Activated CD4-positive, alpha-beta T cell treated with anti-CD3 and anti-CD28 coated beads, Interleukin-2, amount 10 ng/mL, durations not matched to agents 7 days and 5 days (primary cell): ENCODE measurements at regions not wholly inside any gene's neighbourhood (a gene's known extent, or its start where the extent isn't known, plus 50 kb on each side); places are given as distances from the start of the nearest gene placed in this dataset.

ENCODE experiments used
- CTCF ChIA-PET: fragments of 350-600 bp; sonication (Branson Sonifier 250); formaldehyde crosslinking; loops from one replicate; lab custom pipeline; 2021; ENCODE audit warnings: antibody characterized with exemption; lab: Charles Lee
- POLR2A ChIA-PET: fragments of 350-600 bp; sonication (Branson Sonifier 250); formaldehyde crosslinking; loops from one replicate; lab custom pipeline; 2021; ENCODE audit warnings: antibody characterized with exemption; lab: Charles Lee
- DNase-seq: peaks from one replicate; pipeline ENCODE4 v3.0.0-alpha.2; 2020
- H3K27ac Mint-ChIP-seq: one replicate; pipeline ENCODE4 v1.8.0; 2021; ENCODE audit warnings: mild to moderate bottlenecking, moderate library complexity, mixed read lengths
- H3K27me3 Mint-ChIP-seq: one replicate; pipeline ENCODE4 v1.8.0; 2021; ENCODE audit warnings: mixed read lengths
- H3K36me3 Mint-ChIP-seq: one replicate; pipeline ENCODE4 v1.8.0; 2021; ENCODE audit warnings: low read depth, mixed read lengths
- H3K4me1 Mint-ChIP-seq: one replicate; pipeline ENCODE4 v1.8.0; 2021; ENCODE audit warnings: mixed read lengths
- H3K4me3 Mint-ChIP-seq: one replicate; pipeline ENCODE4 v1.8.0; 2021; ENCODE audit warnings: mild to moderate bottlenecking, moderate library complexity, mixed read lengths
- H3K9me3 Mint-ChIP-seq: one replicate; pipeline ENCODE4 v1.8.0; 2021; ENCODE audit warnings: mixed read lengths

- H3K36me3 Mint-ChIP-seq, result no peaks in the 10 kb centered on the region
- H3K4me3 Mint-ChIP-seq, result no peak overlapping the region
- H3K27ac Mint-ChIP-seq, result no peak overlapping the region
- ChIA-PET POLR2A (no interaction called here), CTCF (no interaction called here)
- DNase-seq, result no peak
- peaks cover 4% of the 10 kb centered on the region for H3K27me3 Mint-ChIP-seq
- H3K9me3 Mint-ChIP-seq, result no peaks in the 10 kb centered on the region
- no peaks in the 10 kb centered on the region for H3K4me1 Mint-ChIP-seq
Observed at GRCh38 chr10:123560301-123561140, 105.6 kb upstream of the GPR26 start.

DNA sequence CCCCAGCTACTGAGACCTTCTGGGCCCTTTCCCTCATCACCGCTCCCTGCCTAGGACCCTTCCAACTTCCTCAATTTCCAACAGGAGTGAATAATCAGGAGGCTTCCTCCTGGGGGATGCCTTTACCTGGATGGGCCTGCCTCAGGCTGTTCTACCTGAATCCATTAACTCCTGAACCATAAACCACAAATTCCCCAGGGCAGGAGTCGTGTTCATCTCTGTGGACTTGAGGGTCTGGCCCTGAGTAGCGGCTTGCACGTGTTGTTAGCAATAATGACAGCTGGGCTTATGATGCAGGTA is 105.1 kb upstream of the GPR26 start:
- no peaks in the 10 kb centered on the region for H3K36me3 Mint-ChIP-seq
- H3K9me3 Mint-ChIP-seq, result no peaks in the 10 kb centered on the region
- ChIA-PET POLR2A (no interaction called here), CTCF (no interaction called here)
- no peaks in the 10 kb centered on the region for H3K4me1 Mint-ChIP-seq
- H3K4me3 Mint-ChIP-seq, result no peak overlapping the region
- H3K27ac Mint-ChIP-seq, result no peak overlapping the region
- peaks cover 4% of the 10 kb centered on the region for H3K27me3 Mint-ChIP-seq
- no peak for DNase-seq

GRCh38 chr10:123562387-123562786 is 103.8 kb upstream of the GPR26 start:
- POLR2A ChIA-PET, result no interaction called here
- Mint-ChIP-seq H3K4me1 (no peaks in the 10 kb centered on the region), H3K9me3 (no peaks in the 10 kb centered on the region), H3K27me3 (peaks cover 4% of the 10 kb centered on the region), H3K4me3 (no peak overlapping the region), H3K27ac (no peak overlapping the region), H3K36me3 (no peaks in the 10 kb centered on the region)
- CTCF ChIA-PET, result no interaction called here
- DNase-seq, result no peak

DNA sequence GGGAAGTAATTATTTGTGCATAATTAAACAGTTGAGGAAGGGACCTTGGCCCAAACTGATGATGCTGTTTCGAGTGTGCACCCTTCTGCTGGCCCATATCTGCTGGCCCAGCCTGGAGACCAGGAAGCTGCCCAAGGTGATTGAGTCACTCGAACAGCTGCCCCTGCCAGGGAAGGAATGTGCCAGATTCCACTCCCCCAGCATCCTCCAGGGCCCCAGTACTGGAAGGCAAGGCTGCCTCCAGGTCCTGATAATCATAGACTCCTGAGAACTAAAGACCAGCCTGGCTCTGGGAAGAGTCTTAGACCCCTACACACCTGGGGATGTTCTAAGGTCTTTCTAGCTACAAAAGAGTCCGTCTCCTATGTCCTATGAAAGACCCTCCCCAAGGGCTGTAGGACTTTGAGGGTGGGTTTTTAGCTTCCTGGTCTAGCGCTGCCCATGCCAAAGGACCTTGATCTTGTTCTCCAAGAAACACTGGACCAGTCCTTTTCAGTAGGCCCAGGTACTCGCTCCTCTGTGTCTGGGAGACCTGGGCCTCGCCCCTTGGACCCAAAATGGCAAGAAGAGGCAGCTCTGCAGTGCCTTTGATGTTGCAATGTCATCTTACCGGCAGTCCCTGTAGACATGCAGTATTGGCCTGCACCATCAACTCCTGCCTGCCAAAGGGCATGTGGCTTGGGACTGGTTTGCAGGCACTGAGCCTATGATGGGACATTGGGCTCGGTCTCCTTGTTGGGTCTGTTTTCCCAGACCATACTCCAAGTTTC is 103.2 kb upstream of the GPR26 start:
- peaks cover 4% of the 10 kb centered on the region for H3K27me3 Mint-ChIP-seq
- no peak overlapping the region for H3K27ac Mint-ChIP-seq
- no peaks in the 10 kb centered on the region for H3K36me3 Mint-ChIP-seq
- ChIA-PET POLR2A (no interaction called here), CTCF (no interaction called here)
- no peak overlapping the region for H3K4me3 Mint-ChIP-seq
- no peaks in the 10 kb centered on the region for H3K9me3 Mint-ChIP-seq
- DNase-seq, result no peak
- H3K4me1 Mint-ChIP-seq, result no peaks in the 10 kb centered on the region

DNA sequence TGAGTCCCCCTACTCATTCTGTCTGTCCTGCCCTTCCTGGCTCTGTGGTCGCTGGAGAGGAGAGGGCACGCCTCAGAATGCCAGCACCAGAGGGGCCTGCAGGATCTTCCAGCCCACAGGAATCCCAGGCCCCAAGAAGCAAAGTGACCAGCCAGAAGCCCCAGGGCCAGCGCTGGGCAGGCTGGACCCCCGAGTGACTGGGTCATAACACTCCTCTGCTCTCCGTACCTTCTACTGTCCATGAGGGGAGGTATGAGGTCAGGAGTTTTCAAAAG is 102.6 kb upstream of the GPR26 start:
- no peak overlapping the region for H3K4me3 Mint-ChIP-seq
- H3K27me3 Mint-ChIP-seq, result peaks cover 4% of the 10 kb centered on the region
- CTCF ChIA-PET, result no interaction called here
- POLR2A ChIA-PET, result no interaction called here
- no peaks in the 10 kb centered on the region for H3K36me3 Mint-ChIP-seq
- DNase-seq, result no peak
- H3K27ac Mint-ChIP-seq, result no peak overlapping the region
- H3K4me1 Mint-ChIP-seq, result no peaks in the 10 kb centered on the region
- no peaks in the 10 kb centered on the region for H3K9me3 Mint-ChIP-seq

DNA sequence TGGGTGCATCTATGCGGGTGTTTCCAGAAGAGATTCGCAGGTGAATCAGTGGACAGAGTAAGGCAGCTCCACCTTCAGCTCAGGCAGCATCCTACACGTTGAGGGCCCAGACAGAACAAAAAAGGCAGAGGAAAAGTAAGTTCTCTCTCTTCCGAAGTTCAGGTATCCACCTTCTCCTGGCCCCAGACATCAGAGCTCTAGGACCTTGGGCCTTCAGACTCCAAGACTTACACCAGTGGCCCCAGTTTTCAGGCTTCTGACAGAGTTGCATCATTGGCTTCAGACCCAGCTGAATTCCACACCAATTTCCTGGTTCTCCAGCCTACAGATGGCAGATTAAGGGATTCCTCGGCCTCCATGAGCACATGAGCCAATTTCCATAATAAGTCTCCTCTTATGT is 102.2 kb upstream of the GPR26 start:
- Mint-ChIP-seq H3K4me3 (no peak overlapping the region), H3K4me1 (no peaks in the 10 kb centered on the region), H3K27me3 (peaks cover 4% of the 10 kb centered on the region), H3K9me3 (no peaks in the 10 kb centered on the region), H3K27ac (no peak overlapping the region), H3K36me3 (no peaks in the 10 kb centered on the region)
- DNase-seq, result no peak
- ChIA-PET CTCF (no interaction called here), POLR2A (no interaction called here)

GRCh38 chr10:123564631-123565030 is 101.5 kb upstream of the GPR26 start:
- ChIA-PET POLR2A (no interaction called here), CTCF (no interaction called here)
- Mint-ChIP-seq H3K36me3 (no peaks in the 10 kb centered on the region), H3K27ac (no peak overlapping the region), H3K4me1 (no peaks in the 10 kb centered on the region), H3K9me3 (no peaks in the 10 kb centered on the region), H3K4me3 (no peak overlapping the region), H3K27me3 (peaks cover 4% of the 10 kb centered on the region)
- no peak for DNase-seq

DNA sequence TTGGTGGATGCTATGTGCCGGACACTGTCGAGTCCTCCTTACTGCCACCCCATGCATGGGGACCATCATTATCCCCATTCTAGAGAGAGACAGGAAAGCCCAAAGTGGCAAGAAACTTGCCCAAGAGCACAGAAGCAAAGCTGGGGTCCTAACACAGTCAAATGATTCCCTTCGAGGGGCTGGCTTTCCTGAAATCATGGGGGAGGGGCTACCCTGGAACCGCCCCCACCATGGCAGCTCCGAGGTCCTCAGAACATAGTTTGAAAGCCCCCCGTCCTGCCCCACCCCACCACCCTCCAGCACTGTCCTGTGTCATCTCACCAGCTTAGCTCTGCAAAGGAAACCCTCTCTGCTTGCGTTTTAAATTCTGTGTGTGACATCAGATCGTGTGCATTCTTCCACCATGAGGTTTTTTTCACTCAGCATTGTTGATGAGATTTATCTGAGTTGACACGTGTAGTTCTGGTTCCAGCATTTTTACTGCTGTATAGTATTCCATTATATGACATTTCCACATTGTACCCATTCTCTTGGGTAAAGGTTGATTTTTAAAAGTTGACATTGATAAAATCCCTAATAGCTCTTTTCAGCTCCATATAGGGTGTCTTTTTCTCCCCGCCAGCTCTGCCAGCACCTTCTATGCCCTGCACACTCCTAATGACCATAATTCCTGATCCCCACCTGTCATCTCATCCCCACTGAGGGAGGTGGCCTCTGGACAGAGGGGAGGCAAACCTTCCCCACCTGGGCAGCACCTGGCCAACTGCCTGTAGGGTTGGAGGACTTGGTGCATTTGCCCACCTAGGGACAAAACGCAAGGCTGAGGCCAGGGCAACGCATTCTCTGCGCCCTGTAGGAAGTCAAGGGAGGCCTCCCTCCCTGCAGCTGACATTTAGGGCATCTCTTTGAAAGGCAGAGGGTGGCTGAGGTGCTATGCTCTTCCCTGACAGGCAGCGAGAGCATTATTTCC is 100.2 kb upstream of the GPR26 start:
- ChIA-PET POLR2A (no interaction called here), CTCF (no interaction called here)
- H3K36me3 Mint-ChIP-seq, result no peaks in the 10 kb centered on the region
- H3K4me1 Mint-ChIP-seq, result no peaks in the 10 kb centered on the region
- no peaks in the 10 kb centered on the region for H3K27me3 Mint-ChIP-seq
- no peak for DNase-seq
- no peak overlapping the region for H3K27ac Mint-ChIP-seq
- H3K4me3 Mint-ChIP-seq, result no peak overlapping the region
- no peaks in the 10 kb centered on the region for H3K9me3 Mint-ChIP-seq

DNA sequence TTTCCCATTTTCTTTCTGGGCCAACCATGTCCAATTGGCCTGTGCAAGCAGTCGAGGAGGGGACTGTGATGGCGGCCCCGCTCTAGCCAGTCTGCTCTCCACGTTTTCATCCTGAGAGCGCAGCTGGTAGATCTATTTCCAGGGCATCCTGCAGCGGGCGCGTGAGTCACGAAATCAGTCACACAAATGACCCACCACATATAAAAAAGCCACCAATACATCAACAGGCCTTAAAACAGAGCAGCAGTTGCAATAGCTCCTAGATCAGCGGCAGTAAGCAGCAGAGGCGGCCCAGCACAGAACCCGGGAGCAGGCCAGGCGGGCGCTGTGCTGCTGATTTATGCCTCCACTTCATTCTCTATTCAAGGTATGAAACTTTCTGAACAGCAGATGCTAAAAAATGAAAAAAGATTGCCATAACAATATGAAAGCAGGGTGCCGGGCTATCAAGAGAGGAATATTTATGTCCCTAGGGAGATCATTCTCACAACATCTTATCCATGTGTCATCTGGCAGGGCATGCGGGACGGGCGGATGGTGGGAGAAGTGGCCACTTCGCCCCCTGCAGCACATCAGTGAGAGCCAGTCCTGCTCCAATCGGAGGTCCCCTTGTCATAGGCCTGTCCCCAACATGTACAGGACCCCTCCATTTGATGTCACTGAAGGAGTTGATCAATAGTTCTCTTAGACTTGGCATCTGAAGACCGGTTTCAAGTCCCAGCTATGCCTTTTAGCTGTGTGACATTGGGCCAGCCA is 98.0 kb upstream of the GPR26 start:
- Mint-ChIP-seq H3K9me3 (no peaks in the 10 kb centered on the region), H3K27ac (no peak overlapping the region), H3K4me3 (no peak overlapping the region), H3K27me3 (peaks cover 2% of the 10 kb centered on the region), H3K36me3 (no peaks in the 10 kb centered on the region), H3K4me1 (no peaks in the 10 kb centered on the region)
- DNase-seq, result no peak
- CTCF ChIA-PET, result no interaction called here
- POLR2A ChIA-PET, result no interaction called here

DNA sequence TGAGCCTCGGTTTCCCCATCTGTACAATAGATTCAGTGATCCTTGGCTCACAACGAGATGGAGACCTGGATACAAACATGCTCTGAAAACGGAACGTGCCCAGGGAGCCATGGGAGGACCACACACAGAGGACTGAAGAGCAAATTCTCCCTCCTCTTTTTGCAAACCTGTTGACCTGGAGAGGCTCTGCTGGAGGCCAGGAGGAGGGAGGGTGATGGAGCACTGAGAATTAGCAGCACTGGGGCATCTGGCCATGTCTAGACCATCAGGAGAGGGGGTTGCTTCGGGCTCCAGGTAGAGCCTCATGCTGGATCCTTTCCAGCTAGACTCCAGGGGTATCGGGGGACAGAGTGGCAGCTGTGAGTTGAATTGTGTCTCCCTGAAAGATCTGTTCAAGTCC is 97.4 kb upstream of the GPR26 start:
- ChIA-PET CTCF (no interaction called here), POLR2A (no interaction called here)
- no peak for DNase-seq
- peaks cover 2% of the 10 kb centered on the region for H3K27me3 Mint-ChIP-seq
- no peaks in the 10 kb centered on the region for H3K9me3 Mint-ChIP-seq
- H3K4me1 Mint-ChIP-seq, result no peaks in the 10 kb centered on the region
- H3K27ac Mint-ChIP-seq, result no peak overlapping the region
- H3K36me3 Mint-ChIP-seq, result no peaks in the 10 kb centered on the region
- H3K4me3 Mint-ChIP-seq, result no peak overlapping the region

DNA sequence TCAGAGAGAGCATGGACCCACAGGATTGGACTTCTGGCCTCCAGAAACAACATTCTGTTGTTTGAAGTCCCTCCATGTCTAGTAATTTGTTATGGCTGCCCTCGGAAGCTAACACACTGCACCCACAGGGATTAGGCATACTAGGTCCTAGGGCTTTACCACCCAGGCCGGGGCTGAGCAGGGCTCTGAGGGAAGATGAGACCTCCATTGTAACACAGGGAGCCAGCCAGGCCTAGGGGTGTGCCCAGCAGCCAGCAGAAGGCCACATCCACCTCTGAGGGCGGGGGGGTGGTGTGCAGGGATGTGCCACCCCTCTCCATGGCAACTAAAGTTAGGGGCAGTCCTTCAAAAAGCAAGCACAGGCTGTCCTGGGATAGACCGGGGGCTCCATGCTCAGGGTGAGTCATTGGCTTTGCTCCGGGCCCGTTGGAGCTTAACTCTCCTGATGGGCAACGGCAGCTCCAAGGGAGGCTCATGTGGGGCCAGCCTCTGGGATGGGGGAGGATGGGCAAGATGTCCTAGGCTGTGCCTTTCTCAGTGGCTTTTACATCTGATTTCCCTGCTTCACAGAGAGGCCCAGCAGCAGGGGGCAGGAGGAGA is 96.6 kb upstream of the GPR26 start:
- Mint-ChIP-seq H3K27me3 (peaks cover 2% of the 10 kb centered on the region), H3K4me3 (no peak overlapping the region), H3K36me3 (no peaks in the 10 kb centered on the region), H3K27ac (no peak overlapping the region), H3K4me1 (no peaks in the 10 kb centered on the region), H3K9me3 (no peaks in the 10 kb centered on the region)
- DNase-seq, result no peak
- POLR2A ChIA-PET, result no interaction called here
- CTCF ChIA-PET, result no interaction called here

GRCh38 chr10:123570051-123570897 is 95.9 kb upstream of the GPR26 start:
- H3K4me1 Mint-ChIP-seq, result no peaks in the 10 kb centered on the region
- H3K36me3 Mint-ChIP-seq, result no peaks in the 10 kb centered on the region
- no peak overlapping the region for H3K4me3 Mint-ChIP-seq
- no peaks in the 10 kb centered on the region for H3K9me3 Mint-ChIP-seq
- ChIA-PET CTCF (no interaction called here), POLR2A (no interaction called here)
- peaks cover 2% of the 10 kb centered on the region for H3K27me3 Mint-ChIP-seq
- no peak overlapping the region for H3K27ac Mint-ChIP-seq
- no peak for DNase-seq
